Activated CD8-positive, alpha-beta T cell treated with anti-CD3 and anti-CD28 coated beads for 36 hours (primary cell): ENCODE measurements at regions not wholly inside any gene's neighbourhood (a gene's known extent, or its start where the extent isn't known, plus 50 kb on each side); places are given as distances from the start of the nearest gene placed in this dataset.

Experiments used
- ATAC-seq: fragments of 200-7000 bp; cut with Tn5 transposase; one replicate; pipeline ENCODE4 v1.10.0; 2021; ENCODE audit warnings: mild to moderate bottlenecking, moderate library complexity
- CTCF ChIA-PET: fragments of 350-600 bp; sonication (Branson Sonifier 250); formaldehyde crosslinking; loops from one replicate; lab custom pipeline; 2021; ENCODE audit warnings: antibody characterized with exemption; lab: Charles Lee
- POLR2A ChIA-PET: fragments of 350-600 bp; sonication (Branson Sonifier 250); formaldehyde crosslinking; loops from one replicate; lab custom pipeline; 2021; ENCODE audit warnings: antibody characterized with exemption; lab: Charles Lee
- DNase-seq: peaks from one replicate; pipeline ENCODE4 v3.0.0-alpha.2; 2020
- H3K27ac Mint-ChIP-seq: one replicate; pipeline ENCODE4 v1.8.0; 2021; ENCODE audit warnings: mild to moderate bottlenecking, mixed read lengths
- H3K27me3 Mint-ChIP-seq: one replicate; pipeline ENCODE4 v1.8.0; 2021; ENCODE audit warnings: mixed read lengths
- H3K36me3 Mint-ChIP-seq: one replicate; pipeline ENCODE4 v1.8.0; 2021; ENCODE audit warnings: low read depth, mixed read lengths
- H3K4me1 Mint-ChIP-seq: one replicate; pipeline ENCODE4 v1.8.0; 2021; ENCODE audit warnings: low read depth, mixed read lengths
- H3K4me3 Mint-ChIP-seq: one replicate; pipeline ENCODE4 v1.8.0; 2021; ENCODE audit warnings: mild to moderate bottlenecking, moderate library complexity, mixed read lengths
- H3K9me3 Mint-ChIP-seq: one replicate; pipeline ENCODE4 v1.8.0; 2021; ENCODE audit warnings: mixed read lengths
- intact Hi-C: fragments of 100-400 bp; cut with micrococcal nuclease; formaldehyde crosslinking; loops from one replicate; pipeline ENCODE4 v1.10.0; 2022
- TF ChIP-seq, protein P1 (sequence below): fragments of 200-600 bp; IDR thresholded peaks from one replicate; pipeline ENCODE4 v1.8.0; 2022; ENCODE audit warnings: antibody characterized with exemption, mild to moderate bottlenecking

DNA sequence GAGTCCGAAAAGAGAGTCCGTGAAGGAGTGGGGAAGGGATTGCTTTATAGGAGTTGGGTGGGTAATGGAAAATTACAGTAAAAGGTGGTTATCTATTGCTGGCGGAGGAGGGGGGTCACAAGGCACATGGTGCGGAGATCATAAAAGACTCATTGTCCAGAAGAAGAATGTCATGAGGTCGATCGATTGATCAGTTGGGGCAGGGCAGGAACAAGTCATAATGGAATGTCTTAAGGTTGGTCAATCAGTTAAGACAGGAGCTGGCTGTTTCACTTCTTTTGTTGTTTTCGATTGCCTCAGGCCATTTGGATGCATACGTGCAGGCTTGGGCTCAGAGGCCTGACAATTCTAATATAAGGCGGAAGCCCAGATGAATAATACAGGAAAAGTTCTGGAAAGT is 473.0 kb upstream of the TNP1 start:
- intact Hi-C loops: no loop called here
- H3K4me3 Mint-ChIP-seq: no peak overlapping the region
- ChIA-PET CTCF (no interaction called here), POLR2A (no interaction called here)
- TF ChIP-seq, protein P1, sequence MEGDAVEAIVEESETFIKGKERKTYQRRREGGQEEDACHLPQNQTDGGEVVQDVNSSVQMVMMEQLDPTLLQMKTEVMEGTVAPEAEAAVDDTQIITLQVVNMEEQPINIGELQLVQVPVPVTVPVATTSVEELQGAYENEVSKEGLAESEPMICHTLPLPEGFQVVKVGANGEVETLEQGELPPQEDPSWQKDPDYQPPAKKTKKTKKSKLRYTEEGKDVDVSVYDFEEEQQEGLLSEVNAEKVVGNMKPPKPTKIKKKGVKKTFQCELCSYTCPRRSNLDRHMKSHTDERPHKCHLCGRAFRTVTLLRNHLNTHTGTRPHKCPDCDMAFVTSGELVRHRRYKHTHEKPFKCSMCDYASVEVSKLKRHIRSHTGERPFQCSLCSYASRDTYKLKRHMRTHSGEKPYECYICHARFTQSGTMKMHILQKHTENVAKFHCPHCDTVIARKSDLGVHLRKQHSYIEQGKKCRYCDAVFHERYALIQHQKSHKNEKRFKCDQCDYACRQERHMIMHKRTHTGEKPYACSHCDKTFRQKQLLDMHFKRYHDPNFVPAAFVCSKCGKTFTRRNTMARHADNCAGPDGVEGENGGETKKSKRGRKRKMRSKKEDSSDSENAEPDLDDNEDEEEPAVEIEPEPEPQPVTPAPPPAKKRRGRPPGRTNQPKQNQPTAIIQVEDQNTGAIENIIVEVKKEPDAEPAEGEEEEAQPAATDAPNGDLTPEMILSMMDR: no peak
- H3K27me3 Mint-ChIP-seq: no peaks in the 10 kb centered on the region
- H3K9me3 Mint-ChIP-seq: no peaks in the 10 kb centered on the region
- no peaks in the 10 kb centered on the region for H3K4me1 Mint-ChIP-seq
- DNase-seq: no peak
- no peaks in the 10 kb centered on the region for H3K36me3 Mint-ChIP-seq
- no peak overlapping the region for H3K27ac Mint-ChIP-seq
- ATAC-seq: no peak

DNA sequence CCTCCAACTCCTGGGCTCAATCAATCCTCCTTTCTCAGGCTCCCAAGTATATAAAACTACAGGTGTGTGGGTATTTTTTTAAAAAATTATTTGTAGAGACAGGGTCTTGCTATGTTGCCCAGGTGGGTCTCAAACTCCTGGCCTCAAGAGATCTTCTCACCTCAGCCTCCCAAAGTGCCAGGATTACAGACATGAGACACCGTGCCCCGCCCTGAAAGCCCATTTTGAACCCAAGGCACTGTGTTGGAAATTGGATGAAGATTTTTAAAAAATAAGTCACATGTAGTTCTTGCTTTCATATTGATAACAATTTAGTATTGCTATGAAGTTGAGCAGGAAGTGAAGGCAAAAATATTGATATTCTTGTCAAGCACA is 472.5 kb upstream of the TNP1 start:
- Mint-ChIP-seq H3K4me1 (no peaks in the 10 kb centered on the region), H3K4me3 (no peak overlapping the region), H3K9me3 (no peaks in the 10 kb centered on the region), H3K27me3 (no peaks in the 10 kb centered on the region), H3K27ac (no peak overlapping the region), H3K36me3 (no peaks in the 10 kb centered on the region)
- POLR2A ChIA-PET: no interaction called here
- TF ChIP-seq, protein P1: no peak
- DNase-seq: no peak
- intact Hi-C loops: no loop called here
- CTCF ChIA-PET: no interaction called here
- no peak for ATAC-seq

DNA sequence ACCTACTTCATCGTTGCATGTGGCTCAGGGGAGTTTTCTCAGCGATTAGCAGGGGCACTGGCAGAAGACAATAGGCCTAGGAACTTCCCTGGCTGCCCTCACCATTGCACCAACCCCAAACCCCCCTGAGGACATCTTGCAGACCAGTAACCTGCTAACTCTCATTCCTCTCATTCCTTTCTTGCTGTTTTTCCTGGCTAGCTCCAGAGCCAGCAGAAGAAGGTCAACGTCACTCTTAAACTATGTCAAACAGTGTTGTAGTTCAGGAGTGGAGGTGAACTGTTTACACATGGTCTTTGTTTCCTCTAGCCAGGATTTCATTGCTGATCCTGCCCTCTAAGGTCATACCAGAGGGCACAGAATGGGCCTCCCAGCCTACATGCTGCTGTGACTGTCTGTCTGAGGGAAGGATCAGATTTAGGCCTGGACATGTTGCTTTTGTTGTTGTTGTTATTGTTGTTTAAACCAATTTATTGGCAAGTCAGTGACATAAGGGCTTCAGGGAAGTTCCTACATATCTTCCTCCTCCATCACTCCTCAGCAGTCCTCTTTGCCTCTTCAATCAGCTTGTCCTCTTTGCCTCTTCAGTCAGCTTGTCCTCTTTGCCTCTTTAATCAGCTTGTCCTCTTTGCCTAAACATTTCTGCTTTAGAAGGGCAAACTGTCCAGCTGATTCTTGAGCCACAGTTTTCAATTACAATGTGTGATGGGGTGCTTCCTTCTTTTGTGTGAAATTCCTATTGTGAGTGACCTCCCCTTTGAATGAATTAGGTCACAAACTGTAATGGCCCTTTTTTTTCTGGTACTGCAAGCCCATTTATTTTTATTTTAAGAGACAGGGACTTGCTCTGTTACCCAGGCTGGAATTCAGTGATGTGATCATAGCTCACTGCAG is 471.9 kb upstream of the TNP1 start:
- no peak overlapping the region for H3K4me3 Mint-ChIP-seq
- DNase-seq: no peak
- H3K27ac Mint-ChIP-seq: no peak overlapping the region
- H3K27me3 Mint-ChIP-seq: no peaks in the 10 kb centered on the region
- H3K36me3 Mint-ChIP-seq: no peaks in the 10 kb centered on the region
- ChIA-PET POLR2A (no interaction called here), CTCF (no interaction called here)
- H3K4me1 Mint-ChIP-seq: no peaks in the 10 kb centered on the region
- ATAC-seq: no peak
- intact Hi-C loops: no loop called here
- H3K9me3 Mint-ChIP-seq: no peaks in the 10 kb centered on the region
- TF ChIP-seq, protein P1: no peak

DNA sequence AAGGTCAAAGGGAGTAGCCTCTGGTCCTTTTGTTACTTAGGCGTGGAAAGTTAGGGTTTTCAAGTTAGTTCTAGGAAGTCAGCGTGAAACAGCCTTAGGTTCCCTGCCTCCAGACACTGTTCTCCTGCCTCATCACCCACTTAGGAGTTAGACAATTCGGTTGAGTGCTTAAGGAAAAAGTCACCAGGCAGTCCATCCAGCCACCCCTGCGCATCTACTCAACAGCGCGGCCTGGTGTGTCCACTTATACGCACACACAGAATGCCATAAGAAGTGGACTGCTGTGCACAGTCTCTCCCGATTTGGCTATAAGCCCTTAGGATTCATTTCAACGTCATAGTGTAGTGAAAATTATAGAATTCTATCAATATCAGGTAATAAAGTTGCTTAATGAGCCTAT is 470.8 kb upstream of the TNP1 start:
- H3K4me3 Mint-ChIP-seq: no peak overlapping the region
- H3K9me3 Mint-ChIP-seq: no peaks in the 10 kb centered on the region
- DNase-seq (no peak), ATAC-seq (no peak)
- H3K27me3 Mint-ChIP-seq: no peaks in the 10 kb centered on the region
- H3K4me1 Mint-ChIP-seq: no peaks in the 10 kb centered on the region
- CTCF ChIA-PET: no interaction called here
- intact Hi-C loops: no loop called here
- TF ChIP-seq, protein P1: no peak
- POLR2A ChIA-PET: no interaction called here
- H3K27ac Mint-ChIP-seq: no peak overlapping the region
- H3K36me3 Mint-ChIP-seq: no peaks in the 10 kb centered on the region

DNA sequence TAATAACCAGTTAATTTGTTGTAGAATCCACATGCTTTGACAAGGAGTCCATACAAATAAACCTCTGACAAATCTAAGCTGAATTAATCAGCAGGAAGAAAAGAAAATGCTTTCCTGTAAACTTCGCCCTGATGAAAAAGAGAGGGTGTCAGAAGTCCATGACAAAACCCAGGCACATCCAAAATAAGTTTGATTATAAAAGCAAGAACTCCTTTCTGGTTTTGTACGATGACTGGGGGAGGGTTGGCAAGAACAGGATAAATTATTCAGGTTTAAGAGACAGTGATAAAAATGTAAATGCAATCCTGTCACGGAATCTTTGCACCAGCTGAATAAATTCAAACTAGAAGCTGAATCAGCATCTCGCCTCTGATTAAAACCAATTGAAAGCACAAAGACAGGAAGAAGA is 469.2 kb upstream of the TNP1 start:
- no peak for ATAC-seq
- ChIA-PET CTCF (interaction anchor here (1.8 kb wide), 1 partner anchor 10 kb away, joined by 5 read pairs; no protein-coding TSS in a partner anchor), POLR2A (interaction anchor here (0.8 kb wide), 1 partner anchor 10 kb away, joined by 3 read pairs; no protein-coding TSS in a partner anchor)
- Mint-ChIP-seq H3K4me1 (no peaks in the 10 kb centered on the region), H3K27me3 (no peaks in the 10 kb centered on the region), H3K4me3 (no peak overlapping the region), H3K27ac (no peak overlapping the region), H3K9me3 (peaks cover 4% of the 10 kb centered on the region), H3K36me3 (peaks cover 8% of the 10 kb centered on the region)
- TF ChIP-seq, protein P1: no peak
- no peak for DNase-seq
- intact Hi-C loops: no loop called here
